OCI-LY3 (cell line): ENCODE measurements at regions not wholly inside any gene's neighbourhood (a gene's known extent, or its start where the extent isn't known, plus 50 kb on each side); places are given as distances from the start of the nearest gene placed in this dataset.
A peak's percentile ranks its signal among the peaks of the same experiment; 100 is the strongest.
"Not testable (repeated sequence)": the region's sequence is repeated elsewhere in the genome, so short reads cannot be mapped to it uniquely, and the experiment has no call there.

Experiments
- H2AFZ ChIP-seq: fragments of 200-600, 300-600 bp; shearing (Covaris generic); 2 replicates; pipeline ENCODE4 v1.6.0; 2014; ENCODE audit warnings: antibody characterized with exemption, low read depth, low read length
- H3K27ac ChIP-seq: fragments of 200-600, 300-600 bp; sonication (generic); 2 replicates; pipeline ENCODE4 v1.5.1; 2014; ENCODE audit warnings: mild to moderate bottlenecking, low read length, moderate library complexity, mixed read lengths
- H3K27me3 ChIP-seq: fragments of 200-600, 300-600 bp; sonication (generic); 2 replicates; pipeline ENCODE4 v1.6.1; 2014; ENCODE audit warnings: low read depth, low read length, mixed read lengths
- H3K36me3 ChIP-seq: fragments of 200-600, 300-600 bp; sonication (generic); replicated peaks from 2 replicates; pipeline ENCODE3; 2014; ENCODE audit warnings: low read depth, low read length, mixed read lengths
- H3K4me1 ChIP-seq: fragments of 300-600, 200-600 bp; sonication (generic); 2 replicates; pipeline ENCODE4 v1.6.1; 2014; ENCODE audit warnings: low read length, mixed read lengths
- H3K4me2 ChIP-seq: fragments of 200-600, 300-600 bp; sonication (generic); 2 replicates; pipeline ENCODE4 v1.6.1; 2014; ENCODE audit warnings: low read length, mixed read lengths
- H3K4me3 ChIP-seq: fragments of 300-600, 200-600 bp; sonication (generic); 2 replicates; pipeline ENCODE4 v1.5.1; 2014; ENCODE audit warnings: antibody characterized with exemption, mild to moderate bottlenecking, low read length, moderate library complexity
- H3K79me2 ChIP-seq: fragments of 300-600, 200-600 bp; shearing (Covaris generic); 2 replicates; pipeline ENCODE4 v1.6.1; 2014; ENCODE audit warnings: mild to moderate bottlenecking, low read length, mixed read lengths
- H3K9ac ChIP-seq: fragments of 300-600, 200-600 bp; shearing (Covaris generic); 2 replicates; pipeline ENCODE4 v1.6.0; 2014; ENCODE audit warnings: mild to moderate bottlenecking, low read length, moderate library complexity
- H3K9me3 ChIP-seq: fragments of 200-600, 300-600 bp; shearing (Covaris generic); 2 replicates; pipeline ENCODE4 v1.6.1; 2014; ENCODE audit warnings: low read length, mixed read lengths; ENCODE audit not compliant: insufficient read depth
- H4K20me1 ChIP-seq: fragments of 200-600, 300-600 bp; sonication (generic); 2 replicates; pipeline ENCODE4 v1.6.1; 2016; ENCODE audit warnings: low read length, mixed read lengths; ENCODE audit not compliant: insufficient read depth
- CTCF ChIP-seq: fragments of 200-600, 300-600 bp; sonication (generic); IDR thresholded peaks from 2 replicates; pipeline ENCODE4 v1.5.1; 2014; ENCODE audit warnings: antibody characterized with exemption, low read length, low read depth
- EZH2phosphoT487 ChIP-seq: fragments of 200-600 bp; shearing (Covaris generic); IDR thresholded peaks from 2 replicates; pipeline ENCODE4 v1.6.1; 2018; ENCODE audit warnings: antibody characterized with exemption, mixed run types, low read depth

- Histone ChIP-seq H3K36me3 (no peaks in the 10 kb centered on the region), H3K4me2 (peak overlapping the region; percentile 29; the same call in 1 of the 2 replicates), H2AFZ (no peak overlapping the region), H4K20me1 (no peaks in the 10 kb centered on the region), H3K4me1 (peaks cover 4% of the 10 kb centered on the region; the same call in 1 of the 2 replicates), H3K9ac (no peak overlapping the region), H3K79me2 (no peaks in the 10 kb centered on the region), H3K27ac (no peak overlapping the region), H3K9me3 (no peaks in the 10 kb centered on the region), H3K27me3 (no peaks in the 10 kb centered on the region), H3K4me3 (peak overlapping the region; percentile 12; the same call in 1 of the 2 replicates)
- TF ChIP-seq CTCF (no peak), EZH2phosphoT487 (no peak)
Measured at GRCh38 chr7:113519472-113519871, 399.3 kb downstream of the PPP1R3A start.

GRCh38 chr7:113504691-113505090, 386.3 kb upstream of the SMIM30 start:
- Histone ChIP-seq H3K36me3 (no peaks in the 10 kb centered on the region), H3K4me2 (no peak overlapping the region), H3K9ac (no peak overlapping the region), H2AFZ (no peak overlapping the region), H3K4me3 (no peak overlapping the region), H3K79me2 (no peaks in the 10 kb centered on the region), H3K9me3 (no peaks in the 10 kb centered on the region), H3K27ac (no peak overlapping the region), H3K27me3 (peaks cover 10% of the 10 kb centered on the region; the same call in 1 of the 2 replicates), H4K20me1 (no peaks in the 10 kb centered on the region), H3K4me1 (peaks cover 11% of the 10 kb centered on the region)
- TF ChIP-seq EZH2phosphoT487 (no peak), CTCF (no peak)

- H3K79me2 ChIP-seq: no peaks in the 10 kb centered on the region
- H3K9me3 ChIP-seq: no peaks in the 10 kb centered on the region
- no peaks in the 10 kb centered on the region for H4K20me1 ChIP-seq
- no peaks in the 10 kb centered on the region for H3K36me3 ChIP-seq
- TF ChIP-seq EZH2phosphoT487 (no peak), CTCF (no peak)
- no peak overlapping the region for H2AFZ ChIP-seq
- H3K9ac ChIP-seq: no peak overlapping the region
- no peak overlapping the region for H3K27ac ChIP-seq
- H3K27me3 ChIP-seq: peaks cover 10% of the 10 kb centered on the region; the same call in 1 of the 2 replicates
- peaks cover 11% of the 10 kb centered on the region for H3K4me1 ChIP-seq
- no peak overlapping the region for H3K4me3 ChIP-seq
- H3K4me2 ChIP-seq: no peak overlapping the region
Measured at GRCh38 chr7:113504142-113504541, 385.8 kb upstream of the SMIM30 start.

- H3K27ac ChIP-seq, H3K4me3 ChIP-seq, H3K27me3 ChIP-seq, H2AFZ ChIP-seq, H3K9me3 ChIP-seq, H3K9ac ChIP-seq, H4K20me1 ChIP-seq, H3K4me1 ChIP-seq, H3K4me2 ChIP-seq, H3K36me3 ChIP-seq, H3K79me2 ChIP-seq: not testable (repeated sequence)
Measured at GRCh38 chr7:113496586-113496985, 378.2 kb upstream of the SMIM30 start.

- not testable (repeated sequence) for H3K27ac ChIP-seq, H3K4me1 ChIP-seq, H3K9me3 ChIP-seq, H3K79me2 ChIP-seq, H3K27me3 ChIP-seq, H3K36me3 ChIP-seq, H3K4me2 ChIP-seq, H2AFZ ChIP-seq, H3K4me3 ChIP-seq, H4K20me1 ChIP-seq, H3K9ac ChIP-seq
Measured at GRCh38 chr7:113494797-113495566, 376.6 kb upstream of the SMIM30 start.
